Upper lobe of left lung (tissue), 6 donors: ENCODE measurements at regions not wholly inside any gene's neighbourhood (a gene's known extent, or its start where the extent isn't known, plus 50 kb on each side); places are given as distances from the start of the nearest gene placed in this dataset.

Experiments used
- ATAC-seq, 2 donors: fragments of 200-7000 bp; cut with Tn5 transposase; one replicate each; pipeline ENCODE4 v1.9.1; 2022; ENCODE audit warnings: mild to moderate bottlenecking in 2 of 2, moderate library complexity in 2 of 2; ENCODE audit not compliant: low FRiP score in 2 of 2
- DNase-seq, 2 donors: peaks; one replicate each; pipeline ENCODE4 v3.0.0-alpha.2; 2019 to 2020
- H3K27ac ChIP-seq, 4 donors: fragments of 200-600 bp; sonication (generic); one replicate each; pipeline ENCODE4 v1.5.1; 2016 to 2019
- H3K27me3 ChIP-seq, 4 donors: fragments of 200-600 bp; sonication (generic); one replicate each; pipeline ENCODE4 v1.5.1; 2017 to 2019
- H3K36me3 ChIP-seq, 4 donors: fragments of 200-600 bp; sonication (generic); one replicate each; pipeline ENCODE4 v1.5.1; 2016 to 2019
- H3K4me1 ChIP-seq, 4 donors: fragments of 200-600 bp; sonication (generic); one replicate each; pipeline ENCODE4 v1.5.1; 2018 to 2019
- H3K4me3 ChIP-seq, 4 donors: fragments of 200-600 bp; sonication (generic); one replicate each; pipeline ENCODE4 v1.5.1; 2017 to 2019; ENCODE audit warnings: mild to moderate bottlenecking in 2 of 4, moderate library complexity in 1 of 4
- H3K9me3 ChIP-seq, 4 donors: fragments of 200-600 bp; sonication (generic); one replicate each; pipeline ENCODE4 v1.5.1; 2018 to 2019
- EP300 ChIP-seq, 4 donors: sonication (generic); formaldehyde crosslinking; IDR thresholded peaks; one replicate each; pipeline ENCODE4 v1.5.1; 2017; ENCODE audit warnings: antibody characterized with exemption in 4 of 4, control low read depth in 2 of 4
- POLR2A ChIP-seq, 4 donors: fragments of 450-650 bp; IDR thresholded peaks; one replicate each; pipeline ENCODE4 v1.5.1; 2016 to 2017; ENCODE audit warnings: antibody characterized with exemption in 4 of 4, mild to moderate bottlenecking in 2 of 4
- POLR2AphosphoS5 ChIP-seq, 2 donors: sonication (generic); formaldehyde crosslinking; IDR thresholded peaks; one replicate each; pipeline ENCODE4 v1.5.1; 2017; ENCODE audit warnings: antibody characterized with exemption in 2 of 2
- whole genome bisulfite sequencing, 2 donors: methylation state at CpG; one replicate each; pipeline ENCODE4 v1.1.5; 2017 to 2018; 5-methylcytosine and 5-hydroxymethylcytosine counted together
- TF ChIP-seq, protein P1 (sequence below), 6 experiments: fragments of 450-650 bp in 4 of 6; fragments of 200-600 bp in 2 of 6; sonication (generic) in 2 of 6; IDR thresholded peaks; one replicate each; pipeline ENCODE4 v1.5.1; 2016 to 2019; ENCODE audit warnings: antibody characterized with exemption in 6 of 6
- donor health status: DM: no; HTN: no; CAD: no; lungs with moderate emphysema.
- donor health status: DM: no; HTN: yes; CAD: no; lungs with severe emphysema.

DNA sequence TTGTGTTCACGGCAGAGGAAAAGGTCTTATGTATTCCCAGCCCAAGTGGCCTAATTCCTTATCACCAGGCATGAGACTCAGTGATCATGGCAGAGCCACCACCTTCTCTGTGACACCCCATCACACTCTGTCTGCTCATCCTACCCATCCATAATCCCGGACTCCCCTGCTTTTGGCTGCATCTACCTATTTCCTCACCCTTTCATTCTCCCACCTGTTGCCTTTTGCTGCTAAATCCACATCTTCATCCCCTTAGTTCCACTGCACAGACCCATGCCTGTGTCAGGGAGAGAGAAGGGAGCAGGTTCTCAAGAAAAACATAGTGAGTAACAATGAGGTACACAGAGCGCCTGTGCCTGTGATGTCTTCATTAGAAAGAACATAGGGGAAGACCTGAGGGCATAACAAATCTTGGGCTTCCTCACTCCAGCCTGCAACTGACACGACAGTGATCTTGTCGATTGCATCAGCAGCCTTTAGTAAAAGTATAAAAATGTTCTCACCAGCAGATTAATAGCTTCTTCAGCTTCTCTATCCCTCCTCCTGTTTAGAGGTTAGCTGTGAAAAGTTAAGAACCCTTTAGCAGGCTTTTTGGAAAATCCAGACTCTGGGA, 246.5 kb upstream of the SPRED2 start:
- WGBS, 2 donors, result 86 to 90% methylated on average over 5 of the region's 5 CpGs
- no peak overlapping the region for H3K27ac ChIP-seq
- no peaks in the 10 kb centered on the region for H3K4me1 ChIP-seq
- DNase-seq, result no peak
- H3K36me3 ChIP-seq, result no peaks in the 10 kb centered on the region
- H3K27me3 ChIP-seq, result no peaks in the 10 kb centered on the region
- no peak for ATAC-seq
- TF ChIP-seq POLR2AphosphoS5 (IDR thresholded peaks at IDR 0.05) (no peak), EP300 (IDR thresholded peaks at IDR 0.05) (no peak), POLR2A (IDR thresholded peaks at IDR 0.05) (no peak)
- TF ChIP-seq, protein P1, sequence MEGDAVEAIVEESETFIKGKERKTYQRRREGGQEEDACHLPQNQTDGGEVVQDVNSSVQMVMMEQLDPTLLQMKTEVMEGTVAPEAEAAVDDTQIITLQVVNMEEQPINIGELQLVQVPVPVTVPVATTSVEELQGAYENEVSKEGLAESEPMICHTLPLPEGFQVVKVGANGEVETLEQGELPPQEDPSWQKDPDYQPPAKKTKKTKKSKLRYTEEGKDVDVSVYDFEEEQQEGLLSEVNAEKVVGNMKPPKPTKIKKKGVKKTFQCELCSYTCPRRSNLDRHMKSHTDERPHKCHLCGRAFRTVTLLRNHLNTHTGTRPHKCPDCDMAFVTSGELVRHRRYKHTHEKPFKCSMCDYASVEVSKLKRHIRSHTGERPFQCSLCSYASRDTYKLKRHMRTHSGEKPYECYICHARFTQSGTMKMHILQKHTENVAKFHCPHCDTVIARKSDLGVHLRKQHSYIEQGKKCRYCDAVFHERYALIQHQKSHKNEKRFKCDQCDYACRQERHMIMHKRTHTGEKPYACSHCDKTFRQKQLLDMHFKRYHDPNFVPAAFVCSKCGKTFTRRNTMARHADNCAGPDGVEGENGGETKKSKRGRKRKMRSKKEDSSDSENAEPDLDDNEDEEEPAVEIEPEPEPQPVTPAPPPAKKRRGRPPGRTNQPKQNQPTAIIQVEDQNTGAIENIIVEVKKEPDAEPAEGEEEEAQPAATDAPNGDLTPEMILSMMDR (IDR thresholded peaks at IDR 0.05), result no peak
- H3K9me3 ChIP-seq, result peaks cover 3 to 11% (median 8%) of the 10 kb centered on the region in 4 donors
- no peak overlapping the region for H3K4me3 ChIP-seq

DNA sequence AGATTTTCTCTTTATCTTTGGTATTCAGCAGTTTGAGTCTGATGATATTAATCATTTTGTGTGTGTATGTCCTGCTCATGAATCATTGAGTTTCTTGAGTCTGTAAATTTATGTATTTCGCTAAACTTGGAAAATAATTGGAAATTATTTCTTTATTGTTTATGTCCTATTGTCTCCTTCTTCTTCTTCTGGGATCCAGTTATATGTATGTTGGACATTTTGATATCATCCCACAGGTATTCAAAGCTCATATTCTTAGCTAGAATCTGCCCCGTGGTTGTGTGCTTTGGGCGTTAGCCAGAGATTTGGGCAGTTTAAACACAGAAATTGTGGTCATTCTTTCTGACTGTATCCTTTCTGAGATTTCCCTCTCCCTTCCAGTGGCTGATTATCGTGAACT, 243.0 kb upstream of the SPRED2 start:
- Histone ChIP-seq H3K4me1 (no peaks in the 10 kb centered on the region), H3K27me3 (no peaks in the 10 kb centered on the region), H3K27ac (no peak overlapping the region), H3K9me3 (peaks cover 3 to 11% (median 8%) of the 10 kb centered on the region in 4 donors), H3K36me3 (no peaks in the 10 kb centered on the region), H3K4me3 (no peak overlapping the region)
- DNase-seq (no peak), ATAC-seq (no peak)
- TF ChIP-seq POLR2AphosphoS5 (IDR thresholded peaks at IDR 0.05) (no peak), POLR2A (IDR thresholded peaks at IDR 0.05) (no peak), EP300 (IDR thresholded peaks at IDR 0.05) (no peak)
- TF ChIP-seq, protein P1 (IDR thresholded peaks at IDR 0.05), result no peak
- 87 to 89% methylated on average over 4 of the region's 4 CpGs for WGBS, 2 donors

DNA sequence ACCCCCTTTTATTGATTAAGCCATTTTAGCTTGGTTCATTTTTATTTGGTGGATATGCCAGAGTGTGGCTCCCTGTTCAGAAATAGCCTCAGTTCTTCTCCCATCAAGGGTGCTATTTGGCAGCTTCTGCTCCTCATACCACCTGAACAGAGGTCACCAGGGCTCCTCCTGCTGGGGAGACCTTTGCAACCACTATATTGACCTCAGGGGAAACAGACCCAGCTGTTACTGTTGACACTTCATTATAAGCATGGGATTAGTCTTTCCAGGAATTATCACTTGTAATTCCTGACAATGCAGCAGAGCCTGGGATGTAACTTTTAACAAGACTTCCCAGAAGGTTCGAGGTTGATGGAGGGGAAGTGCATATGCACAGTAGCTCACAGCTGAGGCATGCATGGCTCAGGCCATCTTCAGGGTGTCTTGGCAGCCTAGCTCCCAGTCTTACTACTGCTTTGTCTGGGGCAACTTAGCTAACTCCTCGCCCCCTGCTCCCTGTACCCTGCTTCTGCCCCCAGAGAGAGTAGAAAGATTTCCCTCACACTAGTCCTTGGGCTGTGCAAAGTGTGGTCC, 239.4 kb upstream of the SPRED2 start:
- Histone ChIP-seq H3K4me3 (no peak overlapping the region), H3K4me1 (no peaks in the 10 kb centered on the region), H3K36me3 (no peaks in the 10 kb centered on the region), H3K9me3 (peaks cover 8 to 27% (median 19%) of the 10 kb centered on the region in 4 donors), H3K27ac (no peak overlapping the region), H3K27me3 (no peaks in the 10 kb centered on the region)
- no peak for ATAC-seq
- no peak for TF ChIP-seq POLR2AphosphoS5 (IDR thresholded peaks at IDR 0.05)
- no peak for TF ChIP-seq EP300 (IDR thresholded peaks at IDR 0.05)
- TF ChIP-seq, protein P1 (IDR thresholded peaks at IDR 0.05), result no peak
- TF ChIP-seq POLR2A (IDR thresholded peaks at IDR 0.05), result no peak
- DNase-seq, result no peak
- WGBS, 2 donors, result 14 to 40% methylated on average over 2 of the region's 2 CpGs

DNA sequence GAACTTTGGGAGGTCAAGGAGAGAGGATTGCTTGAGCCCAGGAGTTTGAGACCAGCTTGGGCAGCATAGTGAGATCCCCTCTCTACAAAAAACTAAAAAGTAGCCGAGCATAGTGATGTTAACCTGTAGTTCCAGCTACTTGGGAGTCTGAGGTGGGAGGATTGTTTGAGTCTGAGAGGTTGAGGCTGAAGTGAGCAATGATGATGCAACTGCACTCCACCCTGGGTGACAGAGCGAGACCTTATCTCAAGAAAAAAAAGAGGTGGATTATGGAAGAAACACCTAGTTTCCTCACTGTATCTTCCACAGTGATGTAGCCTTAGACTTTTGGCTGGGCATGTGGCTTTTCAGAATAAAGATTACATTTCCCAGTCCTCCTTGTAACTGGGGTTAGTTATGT, 237.2 kb upstream of the SPRED2 start:
- Histone ChIP-seq H3K4me3 (no peak overlapping the region), H3K27ac (no peak overlapping the region), H3K27me3 (no peaks in the 10 kb centered on the region), H3K36me3 (no peaks in the 10 kb centered on the region), H3K4me1 (no peaks in the 10 kb centered on the region), H3K9me3 (peaks cover 5 to 16% (median 11%) of the 10 kb centered on the region in 4 donors)
- no peak for TF ChIP-seq POLR2A (IDR thresholded peaks at IDR 0.05)
- no peak for TF ChIP-seq EP300 (IDR thresholded peaks at IDR 0.05)
- TF ChIP-seq, protein P1 (IDR thresholded peaks at IDR 0.05), result no peak
- no peak for TF ChIP-seq POLR2AphosphoS5 (IDR thresholded peaks at IDR 0.05)
- DNase-seq, result no peak
- no peak for ATAC-seq
- WGBS, 2 donors, result 88 to 92% methylated on average over 2 of the region's 2 CpGs

DNA sequence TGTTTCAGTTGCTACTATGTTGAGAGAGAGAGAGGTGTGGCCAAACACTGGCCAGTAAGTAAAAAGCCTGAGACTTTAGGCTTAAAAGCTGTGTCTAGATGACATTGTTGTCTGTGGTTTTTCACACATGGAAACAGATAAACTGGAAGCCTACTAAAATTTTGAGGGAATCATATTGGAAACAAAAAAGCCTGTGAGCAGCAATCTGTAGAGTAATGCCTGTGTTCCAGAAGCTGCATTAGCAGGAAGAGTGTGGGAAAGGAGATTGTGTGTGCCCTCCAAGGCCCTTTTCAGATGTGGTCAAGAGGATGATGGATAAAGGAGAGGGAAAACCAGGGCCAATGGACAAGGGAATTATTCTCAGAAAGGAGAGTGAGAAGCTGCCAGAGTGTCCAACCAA, 236.3 kb upstream of the SPRED2 start:
- Histone ChIP-seq H3K36me3 (no peaks in the 10 kb centered on the region), H3K9me3 (peaks cover 5 to 16% (median 11%) of the 10 kb centered on the region in 4 donors), H3K27me3 (no peaks in the 10 kb centered on the region), H3K4me3 (no peak overlapping the region), H3K27ac (no peak overlapping the region), H3K4me1 (no peaks in the 10 kb centered on the region)
- no peak for TF ChIP-seq POLR2A (IDR thresholded peaks at IDR 0.05)
- TF ChIP-seq, protein P1 (IDR thresholded peaks at IDR 0.05), result no peak
- TF ChIP-seq EP300 (IDR thresholded peaks at IDR 0.05), result no peak
- TF ChIP-seq POLR2AphosphoS5 (IDR thresholded peaks at IDR 0.05), result no peak
- DNase-seq (no peak), ATAC-seq (no peak)
